ENCODE measurements at regions not wholly inside any gene's neighbourhood (a gene's known extent, or its start where the extent isn't known, plus 50 kb on each side); places are given as distances from the start of the nearest gene placed in this dataset.

DNA sequence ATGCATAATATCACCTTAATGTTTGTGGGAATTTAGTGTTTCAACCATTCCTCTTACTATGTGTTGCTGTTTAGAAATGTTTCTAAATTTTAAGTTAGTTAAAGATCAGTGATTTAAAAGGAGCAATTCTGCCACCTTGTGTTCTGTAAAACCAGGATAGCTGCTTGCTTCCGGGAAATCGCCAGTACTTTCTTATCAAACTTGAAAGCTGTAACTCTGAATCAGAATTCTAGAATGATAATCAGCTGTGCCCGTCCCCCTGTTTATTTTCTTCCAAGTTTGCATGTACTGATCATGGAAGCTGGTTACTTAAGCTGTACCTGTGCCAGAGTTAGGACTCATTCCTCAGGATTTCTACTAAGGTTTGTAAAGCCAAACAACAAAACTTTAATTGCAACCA, 656.4 kb downstream of the LTN1 start:
- TF ChIP-seq, protein P1, sequence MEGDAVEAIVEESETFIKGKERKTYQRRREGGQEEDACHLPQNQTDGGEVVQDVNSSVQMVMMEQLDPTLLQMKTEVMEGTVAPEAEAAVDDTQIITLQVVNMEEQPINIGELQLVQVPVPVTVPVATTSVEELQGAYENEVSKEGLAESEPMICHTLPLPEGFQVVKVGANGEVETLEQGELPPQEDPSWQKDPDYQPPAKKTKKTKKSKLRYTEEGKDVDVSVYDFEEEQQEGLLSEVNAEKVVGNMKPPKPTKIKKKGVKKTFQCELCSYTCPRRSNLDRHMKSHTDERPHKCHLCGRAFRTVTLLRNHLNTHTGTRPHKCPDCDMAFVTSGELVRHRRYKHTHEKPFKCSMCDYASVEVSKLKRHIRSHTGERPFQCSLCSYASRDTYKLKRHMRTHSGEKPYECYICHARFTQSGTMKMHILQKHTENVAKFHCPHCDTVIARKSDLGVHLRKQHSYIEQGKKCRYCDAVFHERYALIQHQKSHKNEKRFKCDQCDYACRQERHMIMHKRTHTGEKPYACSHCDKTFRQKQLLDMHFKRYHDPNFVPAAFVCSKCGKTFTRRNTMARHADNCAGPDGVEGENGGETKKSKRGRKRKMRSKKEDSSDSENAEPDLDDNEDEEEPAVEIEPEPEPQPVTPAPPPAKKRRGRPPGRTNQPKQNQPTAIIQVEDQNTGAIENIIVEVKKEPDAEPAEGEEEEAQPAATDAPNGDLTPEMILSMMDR (conservative IDR thresholded peaks at IDR 0.05; ENCODE audit: low read depth): no peak
- peak; percentile 11 for DNase-seq (ENCODE audit: low spot score)
- CTCF ChIA-PET: interaction anchor here (0.6 to 1.3 kb wide), 4 partner anchors 10 to 678 kb away, joined by 3 to 6 read pairs (median 4); no protein-coding TSS in a partner anchor
- POLR2A ChIA-PET (ENCODE audit: low non-redundant PET): no interaction called here
- H3K27ac ChIP-seq: no peak overlapping the region

DNA sequence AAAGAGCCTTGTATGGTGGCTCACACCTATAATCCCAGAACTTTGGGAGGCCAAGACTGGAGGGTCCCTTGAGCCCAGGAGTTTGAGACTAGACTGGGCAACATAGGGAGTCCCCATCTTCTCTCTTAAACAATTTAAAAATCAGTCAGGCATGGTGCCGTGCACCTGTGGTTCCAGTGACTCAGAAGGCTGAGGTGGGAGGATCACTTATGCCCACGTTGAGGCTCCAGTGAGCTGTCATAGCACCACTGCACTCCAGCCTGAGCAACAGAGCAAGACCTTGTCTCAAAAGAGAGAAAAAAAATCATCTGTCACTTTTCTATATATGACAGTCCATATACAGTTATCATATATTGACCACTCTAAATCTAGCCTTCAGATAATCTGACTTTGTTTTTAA, 658.3 kb downstream of the LTN1 start:
- no peak for DNase-seq (ENCODE audit: low spot score)
- CTCF ChIA-PET: no interaction called here

DNA sequence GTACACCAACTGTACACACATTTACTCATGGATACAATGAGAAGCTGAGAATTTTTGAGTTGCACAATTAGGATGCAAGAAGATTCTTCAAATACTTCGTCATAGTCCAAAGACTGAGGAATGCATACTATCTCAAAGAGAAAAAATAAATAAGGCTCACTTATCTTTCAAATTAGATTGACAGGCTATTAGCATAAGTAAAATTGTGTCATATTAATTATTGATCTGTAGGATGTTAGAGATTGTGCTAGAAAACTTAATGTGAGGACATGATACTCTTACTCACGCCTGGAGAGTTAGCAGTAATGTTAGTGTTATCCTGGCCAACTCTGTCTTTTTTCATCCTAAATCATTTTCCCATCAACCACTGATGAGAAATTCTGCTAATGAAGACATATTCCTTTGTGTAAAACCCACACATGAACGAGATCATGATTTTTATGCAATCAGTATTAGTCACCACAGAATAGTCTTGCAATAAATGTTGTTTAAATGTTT, 659.0 kb downstream of the LTN1 start:
- no peak overlapping the region for H3K27ac ChIP-seq
- no peak for DNase-seq (ENCODE audit: low spot score)
- TF ChIP-seq, protein P1 (conservative IDR thresholded peaks at IDR 0.05; ENCODE audit: low read depth): no peak
- POLR2A ChIA-PET (ENCODE audit: low non-redundant PET): no interaction called here
- CTCF ChIA-PET: no interaction called here

More for the DNA sequence above, 658.3 kb downstream of the LTN1 start:
- TF ChIP-seq, protein P1 (conservative IDR thresholded peaks at IDR 0.05; ENCODE audit: low read depth): no peak
- no peak overlapping the region for H3K27ac ChIP-seq
- POLR2A ChIA-PET (ENCODE audit: low non-redundant PET): no interaction called here

DNA sequence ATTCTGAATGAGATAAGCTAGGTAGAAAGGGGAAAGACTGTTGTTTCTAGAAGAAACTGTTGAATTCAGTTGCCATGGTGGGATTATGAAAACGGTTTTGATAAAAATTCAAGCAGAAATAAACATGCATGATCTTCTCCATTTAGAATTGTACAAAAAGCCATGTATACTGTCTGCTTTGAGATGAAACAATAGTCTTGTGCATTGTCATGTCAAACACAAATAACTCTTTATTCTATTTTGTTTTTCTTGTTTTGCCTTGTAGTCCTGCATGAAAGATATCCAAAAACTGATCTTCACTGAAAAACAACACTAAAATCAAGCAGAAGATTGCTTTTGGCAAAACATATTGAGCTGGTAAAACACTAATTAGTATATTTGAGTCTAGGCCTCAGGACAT, 659.9 kb downstream of the LTN1 start:
- TF ChIP-seq, protein P1 (conservative IDR thresholded peaks at IDR 0.05; ENCODE audit: low read depth): no peak
- POLR2A ChIA-PET (ENCODE audit: low non-redundant PET): no interaction called here
- no peak overlapping the region for H3K27ac ChIP-seq
- DNase-seq (ENCODE audit: low spot score): no peak
- CTCF ChIA-PET: no interaction called here

DNA sequence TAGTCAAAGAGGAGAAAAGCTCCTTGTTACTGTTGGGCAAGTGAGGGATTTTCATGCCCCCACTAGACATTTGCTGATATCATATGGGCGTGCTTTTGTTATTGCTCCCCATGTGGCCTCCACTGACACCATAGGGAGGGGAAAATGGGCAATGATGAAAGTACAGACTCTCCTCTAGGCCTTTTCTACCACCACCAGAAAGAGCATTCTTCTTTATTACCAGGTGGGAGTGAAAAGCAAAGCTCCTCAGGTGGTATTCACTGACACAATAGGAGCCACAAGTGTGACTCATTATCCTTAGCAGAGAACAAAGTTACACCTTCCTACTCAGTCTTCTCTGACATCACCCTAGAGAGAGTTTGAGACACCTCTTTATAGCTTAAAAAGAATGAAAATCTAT, 667.1 kb downstream of the LTN1 start:
- ChIA-PET POLR2A (ENCODE audit: low non-redundant PET) (interaction anchor here (0.6 kb wide), 1 partner anchor 393 kb away, joined by 7 read pairs; no protein-coding TSS in a partner anchor), CTCF (interaction anchor here (1.1 kb wide), 1 partner anchor 11 kb away, joined by 4 read pairs; no protein-coding TSS in a partner anchor)
- TF ChIP-seq, protein P1 (conservative IDR thresholded peaks at IDR 0.05; ENCODE audit: low read depth): no peak
- peak; percentile 7 for DNase-seq (ENCODE audit: low spot score)
- no peak overlapping the region for H3K27ac ChIP-seq

DNA sequence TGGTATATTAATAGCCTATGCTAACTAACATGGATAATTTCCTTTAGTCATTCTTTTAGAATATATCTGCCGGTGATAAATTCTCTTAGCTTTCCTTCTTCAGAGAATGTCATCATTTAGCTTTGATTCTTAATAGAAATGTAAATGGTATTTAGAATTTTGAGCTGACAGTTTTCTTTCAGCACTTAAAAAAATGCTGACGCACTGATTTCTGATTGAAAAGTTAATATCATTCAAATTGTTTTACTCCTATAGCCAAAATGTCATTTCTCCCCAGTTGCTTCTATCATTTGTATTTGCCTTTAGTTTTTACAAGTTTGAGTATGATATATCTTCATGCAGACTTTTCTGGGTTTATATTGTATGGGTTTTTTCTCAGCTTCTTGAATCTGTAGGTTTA, 668.0 kb downstream of the LTN1 start:
- no peak for DNase-seq (ENCODE audit: low spot score)
- CTCF ChIA-PET: no interaction called here
- POLR2A ChIA-PET (ENCODE audit: low non-redundant PET): no interaction called here
- TF ChIP-seq, protein P1 (conservative IDR thresholded peaks at IDR 0.05; ENCODE audit: low read depth): no peak
- no peak overlapping the region for H3K27ac ChIP-seq

Measured in RWPE1 (cell line).